Ascending aorta (tissue), 2 donors: ENCODE measurements at regions not wholly inside any gene's neighbourhood (a gene's known extent, or its start where the extent isn't known, plus 50 kb on each side); places are given as distances from the start of the nearest gene placed in this dataset.

ENCODE experiments used
- DNase-seq, 2 donors: peaks; one replicate each; pipeline ENCODE4 v3.0.0-alpha.2; 2019; ENCODE audit warnings: low spot score in 2 of 2
- H3K27ac ChIP-seq, 2 donors: fragments of 200-600 bp; sonication (generic); one replicate each; pipeline ENCODE4 v1.5.1; 2016 to 2017; ENCODE audit warnings: mild to moderate bottlenecking in 1 of 2
- H3K27me3 ChIP-seq: fragments of 200-600 bp; sonication (generic); one replicate; pipeline ENCODE4 v1.5.1; 2017
- H3K36me3 ChIP-seq, 2 donors: fragments of 200-600 bp; sonication (generic); one replicate each; pipeline ENCODE4 v1.5.1; 2016
- H3K4me1 ChIP-seq, 2 donors: fragments of 200-600 bp; sonication (generic); one replicate each; pipeline ENCODE4 v1.5.1; 2016 to 2017; ENCODE audit warnings: mild to moderate bottlenecking in 1 of 2
- H3K4me3 ChIP-seq, 2 donors: fragments of 200-600 bp; sonication (generic); one replicate each; pipeline ENCODE4 v1.5.1; 2016 to 2017; ENCODE audit warnings: mild to moderate bottlenecking in 1 of 2
- H3K9me3 ChIP-seq, 2 donors: fragments of 200-600 bp; sonication (generic); one replicate each; pipeline ENCODE4 v1.5.1; 2016
- intact Hi-C: fragments of 100-400 bp; cut with DNase I; formaldehyde crosslinking; loops from one replicate; pipeline ENCODE4 v1.15.1; 2023
- TF ChIP-seq, protein P1 (sequence below), 3 experiments: fragments of 200-600 bp in 2 of 3; fragments of 450-650 bp in 1 of 3; sonication (generic) in 2 of 3; IDR thresholded peaks; one replicate each; pipeline ENCODE4 v1.5.1; 2016 to 2019; ENCODE audit warnings: antibody characterized with exemption in 3 of 3, mild to moderate bottlenecking in 1 of 3, moderate library complexity in 1 of 3

DNA sequence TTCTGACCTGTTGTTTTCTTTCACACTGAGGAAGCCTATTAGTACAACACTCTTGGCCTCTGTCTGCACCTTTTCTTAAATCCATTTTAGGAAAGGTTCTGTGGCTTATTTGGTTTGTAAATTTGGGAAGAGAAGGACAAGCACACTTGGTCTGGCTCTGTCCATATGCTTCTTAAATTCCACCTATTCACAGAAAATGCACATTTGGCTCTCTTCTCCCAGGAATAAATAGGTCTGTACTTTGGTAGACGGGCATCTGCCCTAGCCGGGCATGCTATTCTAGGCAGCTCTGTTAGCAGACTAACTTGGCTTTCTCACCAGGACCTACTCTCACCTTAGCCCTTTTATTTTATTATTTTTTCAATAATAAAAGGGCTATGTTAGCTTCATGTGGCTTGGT lies 1211.8 kb upstream of the SLC39A10 start:
- H3K4me1 ChIP-seq = no peaks in the 10 kb centered on the region
- no peak for DNase-seq
- H3K27ac ChIP-seq = no peak overlapping the region
- TF ChIP-seq, protein P1, sequence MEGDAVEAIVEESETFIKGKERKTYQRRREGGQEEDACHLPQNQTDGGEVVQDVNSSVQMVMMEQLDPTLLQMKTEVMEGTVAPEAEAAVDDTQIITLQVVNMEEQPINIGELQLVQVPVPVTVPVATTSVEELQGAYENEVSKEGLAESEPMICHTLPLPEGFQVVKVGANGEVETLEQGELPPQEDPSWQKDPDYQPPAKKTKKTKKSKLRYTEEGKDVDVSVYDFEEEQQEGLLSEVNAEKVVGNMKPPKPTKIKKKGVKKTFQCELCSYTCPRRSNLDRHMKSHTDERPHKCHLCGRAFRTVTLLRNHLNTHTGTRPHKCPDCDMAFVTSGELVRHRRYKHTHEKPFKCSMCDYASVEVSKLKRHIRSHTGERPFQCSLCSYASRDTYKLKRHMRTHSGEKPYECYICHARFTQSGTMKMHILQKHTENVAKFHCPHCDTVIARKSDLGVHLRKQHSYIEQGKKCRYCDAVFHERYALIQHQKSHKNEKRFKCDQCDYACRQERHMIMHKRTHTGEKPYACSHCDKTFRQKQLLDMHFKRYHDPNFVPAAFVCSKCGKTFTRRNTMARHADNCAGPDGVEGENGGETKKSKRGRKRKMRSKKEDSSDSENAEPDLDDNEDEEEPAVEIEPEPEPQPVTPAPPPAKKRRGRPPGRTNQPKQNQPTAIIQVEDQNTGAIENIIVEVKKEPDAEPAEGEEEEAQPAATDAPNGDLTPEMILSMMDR (IDR thresholded peaks at IDR 0.05) = no peak
- H3K27me3 ChIP-seq = no peaks in the 10 kb centered on the region
- intact Hi-C loops = no loop called here
- no peaks in the 10 kb centered on the region for H3K36me3 ChIP-seq
- no peaks in the 10 kb centered on the region for H3K9me3 ChIP-seq
- H3K4me3 ChIP-seq = no peak overlapping the region

DNA sequence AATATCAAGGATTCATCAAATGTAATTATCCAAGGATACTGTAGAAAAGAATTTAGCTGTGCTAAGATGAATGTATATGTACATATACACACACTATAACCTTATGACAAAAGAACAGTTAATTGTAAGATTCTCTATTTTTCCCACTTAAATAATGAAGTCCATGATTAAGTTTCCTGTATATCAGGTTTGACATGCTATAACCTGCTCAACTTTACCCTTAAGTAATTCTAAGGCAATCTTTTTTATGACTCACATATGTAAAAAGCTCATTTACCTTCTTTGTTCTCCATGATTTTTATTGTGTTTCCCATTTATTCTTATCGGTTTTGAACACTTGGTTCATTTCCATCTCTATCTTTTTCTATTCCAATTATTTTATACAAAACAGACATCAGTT lies 1213.1 kb upstream of the SLC39A10 start:
- H3K36me3 ChIP-seq = no peaks in the 10 kb centered on the region
- no peak for DNase-seq
- H3K9me3 ChIP-seq = no peaks in the 10 kb centered on the region
- intact Hi-C loops = no loop called here
- no peaks in the 10 kb centered on the region for H3K4me1 ChIP-seq
- H3K4me3 ChIP-seq = no peak overlapping the region
- H3K27me3 ChIP-seq = no peaks in the 10 kb centered on the region
- H3K27ac ChIP-seq = no peak overlapping the region
- TF ChIP-seq, protein P1 (IDR thresholded peaks at IDR 0.05) = no peak

DNA sequence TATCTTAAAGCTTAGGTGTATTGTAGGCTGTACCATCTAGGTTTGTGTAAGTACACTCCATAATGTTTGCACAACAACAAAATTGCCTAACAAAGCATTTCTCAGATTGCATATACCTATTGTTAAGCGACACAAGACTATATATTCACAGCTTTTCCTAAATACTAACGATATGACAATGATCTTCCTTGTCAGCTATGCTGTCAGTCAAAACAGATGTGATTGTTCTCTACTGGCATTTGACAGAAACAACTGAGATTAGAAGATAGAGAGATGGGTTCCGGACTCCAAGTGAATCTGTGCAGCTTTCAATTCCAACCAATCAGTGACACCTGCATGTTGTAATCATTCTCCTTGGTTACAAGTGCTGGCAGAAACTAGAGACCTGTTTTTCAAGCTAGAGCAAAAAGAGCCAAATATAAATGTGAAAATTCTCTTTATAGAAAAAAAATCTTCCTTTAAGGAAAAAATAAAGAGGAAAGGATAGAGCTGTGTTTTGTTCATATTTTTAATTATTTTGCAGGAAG lies 1232.3 kb upstream of the SLC39A10 start:
- intact Hi-C loops = no loop called here

DNA sequence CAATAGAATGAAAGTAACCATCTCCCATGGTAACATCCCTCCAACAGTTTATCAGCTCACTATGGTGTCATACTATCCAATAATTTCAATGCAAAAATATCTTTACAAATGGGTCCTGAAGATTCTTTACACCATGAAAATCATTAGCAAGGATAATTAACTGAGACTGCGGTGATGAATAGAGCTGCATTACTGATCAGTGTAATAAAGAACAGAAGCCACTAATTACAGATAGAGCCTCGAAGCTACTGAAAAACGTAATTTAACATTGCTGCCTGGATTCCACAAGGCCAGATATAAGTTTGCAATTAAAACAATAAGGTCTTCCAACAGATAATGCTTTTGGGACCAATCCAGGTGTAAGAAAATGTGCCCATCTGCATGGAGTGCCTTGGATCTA lies 1245.8 kb upstream of the SLC39A10 start:
- intact Hi-C loops = no loop called here
- DNase-seq = no peak
- no peaks in the 10 kb centered on the region for H3K27me3 ChIP-seq
- no peaks in the 10 kb centered on the region for H3K9me3 ChIP-seq
- no peak overlapping the region for H3K27ac ChIP-seq
- no peak overlapping the region for H3K4me3 ChIP-seq
- H3K36me3 ChIP-seq = no peaks in the 10 kb centered on the region
- no peaks in the 10 kb centered on the region for H3K4me1 ChIP-seq
- TF ChIP-seq, protein P1 (IDR thresholded peaks at IDR 0.05) = no peak

More for the DNA sequence above, 1232.3 kb upstream of the SLC39A10 start:
- DNase-seq = no peak
- TF ChIP-seq, protein P1 (IDR thresholded peaks at IDR 0.05) = no peak
- H3K36me3 ChIP-seq = no peaks in the 10 kb centered on the region
- no peak overlapping the region for H3K27ac ChIP-seq
- H3K27me3 ChIP-seq = no peaks in the 10 kb centered on the region
- H3K4me1 ChIP-seq = no peaks in the 10 kb centered on the region
- no peak overlapping the region for H3K4me3 ChIP-seq
- H3K9me3 ChIP-seq = no peaks in the 10 kb centered on the region

DNA sequence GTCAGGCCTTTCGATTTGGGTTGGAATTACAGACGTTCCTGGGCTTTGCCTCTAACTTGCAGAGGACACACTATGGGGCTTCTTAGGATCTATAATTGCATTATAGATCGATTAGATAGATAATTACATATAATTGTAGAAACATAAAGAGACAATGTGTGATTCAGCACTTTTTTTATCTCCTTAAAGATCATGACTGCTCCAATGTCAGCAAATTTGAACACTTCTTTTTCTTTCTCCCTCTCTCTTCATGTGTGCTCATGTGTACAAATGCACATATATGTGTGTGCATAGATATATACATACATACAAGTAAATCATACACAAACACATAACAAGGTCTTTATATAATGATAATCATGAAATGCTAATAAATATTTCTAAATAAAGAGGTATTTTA lies 1261.2 kb upstream of the SLC39A10 start:
- Histone ChIP-seq H3K4me3 (no peak overlapping the region), H3K27me3 (no peaks in the 10 kb centered on the region), H3K27ac (no peak overlapping the region), H3K4me1 (no peaks in the 10 kb centered on the region), H3K36me3 (no peaks in the 10 kb centered on the region), H3K9me3 (no peaks in the 10 kb centered on the region)
- TF ChIP-seq, protein P1 (IDR thresholded peaks at IDR 0.05) = no peak
- intact Hi-C loops = no loop called here
- no peak for DNase-seq

DNA sequence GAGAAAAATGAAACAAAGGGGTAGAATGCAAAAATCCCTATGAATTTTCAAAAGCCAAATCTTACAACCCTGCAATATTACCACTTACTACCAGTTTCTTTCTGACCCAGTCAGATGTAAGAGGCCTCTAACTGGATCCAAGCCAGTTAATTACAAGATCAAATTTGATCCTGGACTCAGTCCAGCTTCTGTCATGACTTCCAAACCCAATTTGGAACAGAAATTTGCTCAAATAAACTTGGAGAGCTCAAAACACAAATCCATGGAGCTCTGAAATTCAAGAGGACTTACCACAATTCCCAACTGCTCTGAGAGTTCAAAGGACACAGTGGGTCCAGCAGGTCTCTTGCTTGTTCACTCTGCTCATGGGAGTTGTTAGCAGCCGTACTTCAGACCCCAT lies 1271.7 kb upstream of the SLC39A10 start:
- no peaks in the 10 kb centered on the region for H3K27me3 ChIP-seq
- no peaks in the 10 kb centered on the region for H3K4me1 ChIP-seq
- no peak overlapping the region for H3K27ac ChIP-seq
- intact Hi-C loops = no loop called here
- H3K9me3 ChIP-seq = no peaks in the 10 kb centered on the region
- no peak for DNase-seq
- TF ChIP-seq, protein P1 (IDR thresholded peaks at IDR 0.05) = no peak
- H3K4me3 ChIP-seq = no peak overlapping the region
- H3K36me3 ChIP-seq = no peaks in the 10 kb centered on the region
